GM12878 (cell line): ENCODE measurements at regions not wholly inside any gene's neighbourhood (a gene's known extent, or its start where the extent isn't known, plus 50 kb on each side); places are given as distances from the start of the nearest gene placed in this dataset.

Experiments used
- BRCA1 ChIP-seq: IDR thresholded peaks from 2 replicates; pipeline ENCODE4 v1.6.1; 2011; ENCODE audit warnings: low read depth, low read length, improper control_type of control experiment
- DPF2 ChIP-seq: fragments of 450-650 bp; IDR thresholded peaks from 2 replicates; pipeline ENCODE4 v1.6.1; 2017; ENCODE audit warnings: mild to moderate bottlenecking
- EP300 ChIP-seq, 2 experiments: fragments of 150-350 bp in 1 of 2; IDR thresholded peaks; 2 replicates each; pipeline ENCODE4 v1.6.1; 2011 to 2012; ENCODE audit warnings: low read depth in 2 of 2, low read length in 2 of 2, borderline replicate concordance in 1 of 2, improper control_type of control experiment in 1 of 2, inconsistent platforms in 1 of 2; ENCODE audit not compliant: control insufficient read depth in 1 of 2
- ESRRA ChIP-seq: IDR thresholded peaks from 2 replicates; pipeline ENCODE4 v1.6.1; 2012; ENCODE audit warnings: mild to moderate bottlenecking, low read length, improper control_type of control experiment
- EZH2 ChIP-seq: IDR thresholded peaks from 2 replicates; pipeline ENCODE4 v1.6.1; 2012; ENCODE audit warnings: low read depth, mild to moderate bottlenecking, control low read depth, inconsistent platforms, low read length, borderline replicate concordance; ENCODE audit not compliant: control insufficient read depth
- HDAC6 ChIP-seq: fragments of 200-600 bp; sonication (generic); IDR thresholded peaks from one replicate; pipeline ENCODE4 v1.8.0; 2017; ENCODE audit warnings: antibody characterized with exemption; ENCODE audit not compliant: unreplicated experiment
- POLR2AphosphoS5 ChIP-seq: IDR thresholded peaks from 2 replicates; pipeline ENCODE4 v1.6.1; 2011; ENCODE audit warnings: mild to moderate bottlenecking, low read length, inconsistent platforms
- SP1 ChIP-seq: IDR thresholded peaks from one replicate; pipeline ENCODE4 v1.6.1; 2011; ENCODE audit warnings: low read depth, low read length
- TCF12 ChIP-seq: IDR thresholded peaks from 2 replicates; pipeline ENCODE4 v1.6.1; 2011; ENCODE audit warnings: low read depth, mild to moderate bottlenecking, low read length
- ZBTB33 ChIP-seq: fragments of 450-650 bp; IDR thresholded peaks from 2 replicates; pipeline ENCODE4 v1.6.1; 2017; ENCODE audit warnings: mild to moderate bottlenecking
- TF ChIP-seq, protein P1 (sequence below): IDR thresholded peaks from 2 replicates; pipeline ENCODE4 v1.6.1; 2012; ENCODE audit warnings: mild to moderate bottlenecking, low read depth, low read length
- TF ChIP-seq, protein P2 (sequence below), 3 experiments: IDR thresholded peaks in 2 of 3; conservative IDR thresholded peaks in 1 of 3; 2 replicates each; pipeline ENCODE4 v1.5.1; 2011; ENCODE audit warnings: low read depth in 3 of 3, low read length in 3 of 3, mild to moderate bottlenecking in 3 of 3, control low read depth in 2 of 3, moderate library complexity in 2 of 3, inconsistent platforms in 1 of 3, mixed read lengths in 1 of 3; ENCODE audit not compliant: control insufficient read depth in 2 of 3, insufficient read depth in 1 of 3; ENCODE audit errors: extremely low read depth in 1 of 3
- TF ChIP-seq, protein P3 (sequence below): IDR thresholded peaks from 2 replicates; pipeline ENCODE4 v1.6.1; 2012; ENCODE audit warnings: low read length, inconsistent platforms

DNA sequence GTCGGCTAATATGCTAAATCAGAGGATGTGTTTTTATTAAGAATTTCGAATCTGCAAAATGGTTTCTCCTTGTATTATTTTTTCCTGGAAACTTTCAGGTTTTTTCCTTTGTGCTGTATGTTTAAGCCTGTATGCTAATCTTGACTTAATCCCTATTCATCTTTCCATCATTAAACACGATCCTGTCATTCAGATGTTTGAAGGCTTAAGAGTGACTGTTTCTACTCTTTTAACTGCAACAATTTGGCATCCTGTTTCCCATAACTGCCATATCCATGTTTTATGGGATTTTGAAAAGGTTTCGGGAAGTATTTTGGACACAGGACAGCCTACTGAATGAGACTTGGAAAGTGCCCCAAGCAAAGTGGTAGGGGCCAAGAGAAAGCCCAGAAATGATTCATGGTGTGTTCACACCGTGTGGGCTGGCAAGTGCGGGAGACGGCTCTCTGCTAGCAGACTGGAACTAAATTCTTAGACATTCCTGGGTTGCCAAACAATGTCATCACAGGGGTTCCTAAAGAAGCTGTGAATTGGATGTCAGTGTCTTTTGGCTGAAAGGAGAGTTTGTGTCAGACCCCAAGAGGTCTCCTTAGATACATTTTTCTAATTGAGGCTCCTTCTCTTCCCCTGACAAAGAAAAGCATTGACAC lies 125.4 kb upstream of the ADAMTS16 start:
- TF ChIP-seq ESRRA (no peak), EP300 (IDR thresholded peaks at IDR 0.05; ENCODE audit: borderline replicate concordance in 1 of 2, control insufficient read depth in 1 of 2, low read depth in 2 of 2, low read length in 2 of 2) (no peak), ZBTB33 (no peak), POLR2AphosphoS5 (no peak), BRCA1 (no peak), EZH2 (no peak), SP1 (no peak), TCF12 (no peak), HDAC6 (no peak), DPF2 (no peak)
- TF ChIP-seq, protein P1, sequence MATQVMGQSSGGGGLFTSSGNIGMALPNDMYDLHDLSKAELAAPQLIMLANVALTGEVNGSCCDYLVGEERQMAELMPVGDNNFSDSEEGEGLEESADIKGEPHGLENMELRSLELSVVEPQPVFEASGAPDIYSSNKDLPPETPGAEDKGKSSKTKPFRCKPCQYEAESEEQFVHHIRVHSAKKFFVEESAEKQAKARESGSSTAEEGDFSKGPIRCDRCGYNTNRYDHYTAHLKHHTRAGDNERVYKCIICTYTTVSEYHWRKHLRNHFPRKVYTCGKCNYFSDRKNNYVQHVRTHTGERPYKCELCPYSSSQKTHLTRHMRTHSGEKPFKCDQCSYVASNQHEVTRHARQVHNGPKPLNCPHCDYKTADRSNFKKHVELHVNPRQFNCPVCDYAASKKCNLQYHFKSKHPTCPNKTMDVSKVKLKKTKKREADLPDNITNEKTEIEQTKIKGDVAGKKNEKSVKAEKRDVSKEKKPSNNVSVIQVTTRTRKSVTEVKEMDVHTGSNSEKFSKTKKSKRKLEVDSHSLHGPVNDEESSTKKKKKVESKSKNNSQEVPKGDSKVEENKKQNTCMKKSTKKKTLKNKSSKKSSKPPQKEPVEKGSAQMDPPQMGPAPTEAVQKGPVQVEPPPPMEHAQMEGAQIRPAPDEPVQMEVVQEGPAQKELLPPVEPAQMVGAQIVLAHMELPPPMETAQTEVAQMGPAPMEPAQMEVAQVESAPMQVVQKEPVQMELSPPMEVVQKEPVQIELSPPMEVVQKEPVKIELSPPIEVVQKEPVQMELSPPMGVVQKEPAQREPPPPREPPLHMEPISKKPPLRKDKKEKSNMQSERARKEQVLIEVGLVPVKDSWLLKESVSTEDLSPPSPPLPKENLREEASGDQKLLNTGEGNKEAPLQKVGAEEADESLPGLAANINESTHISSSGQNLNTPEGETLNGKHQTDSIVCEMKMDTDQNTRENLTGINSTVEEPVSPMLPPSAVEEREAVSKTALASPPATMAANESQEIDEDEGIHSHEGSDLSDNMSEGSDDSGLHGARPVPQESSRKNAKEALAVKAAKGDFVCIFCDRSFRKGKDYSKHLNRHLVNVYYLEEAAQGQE, result no peak
- TF ChIP-seq, protein P2, sequence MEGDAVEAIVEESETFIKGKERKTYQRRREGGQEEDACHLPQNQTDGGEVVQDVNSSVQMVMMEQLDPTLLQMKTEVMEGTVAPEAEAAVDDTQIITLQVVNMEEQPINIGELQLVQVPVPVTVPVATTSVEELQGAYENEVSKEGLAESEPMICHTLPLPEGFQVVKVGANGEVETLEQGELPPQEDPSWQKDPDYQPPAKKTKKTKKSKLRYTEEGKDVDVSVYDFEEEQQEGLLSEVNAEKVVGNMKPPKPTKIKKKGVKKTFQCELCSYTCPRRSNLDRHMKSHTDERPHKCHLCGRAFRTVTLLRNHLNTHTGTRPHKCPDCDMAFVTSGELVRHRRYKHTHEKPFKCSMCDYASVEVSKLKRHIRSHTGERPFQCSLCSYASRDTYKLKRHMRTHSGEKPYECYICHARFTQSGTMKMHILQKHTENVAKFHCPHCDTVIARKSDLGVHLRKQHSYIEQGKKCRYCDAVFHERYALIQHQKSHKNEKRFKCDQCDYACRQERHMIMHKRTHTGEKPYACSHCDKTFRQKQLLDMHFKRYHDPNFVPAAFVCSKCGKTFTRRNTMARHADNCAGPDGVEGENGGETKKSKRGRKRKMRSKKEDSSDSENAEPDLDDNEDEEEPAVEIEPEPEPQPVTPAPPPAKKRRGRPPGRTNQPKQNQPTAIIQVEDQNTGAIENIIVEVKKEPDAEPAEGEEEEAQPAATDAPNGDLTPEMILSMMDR (IDR thresholded peaks at IDR 0.05 in 2 of 3, conservative IDR thresholded peaks at IDR 0.05 in 1 of 3; ENCODE audit: control insufficient read depth in 2 of 3, extremely low read depth in 1 of 3, insufficient read depth in 1 of 3, low read depth in 3 of 3, low read length in 3 of 3), result no peak
- TF ChIP-seq, protein P3, sequence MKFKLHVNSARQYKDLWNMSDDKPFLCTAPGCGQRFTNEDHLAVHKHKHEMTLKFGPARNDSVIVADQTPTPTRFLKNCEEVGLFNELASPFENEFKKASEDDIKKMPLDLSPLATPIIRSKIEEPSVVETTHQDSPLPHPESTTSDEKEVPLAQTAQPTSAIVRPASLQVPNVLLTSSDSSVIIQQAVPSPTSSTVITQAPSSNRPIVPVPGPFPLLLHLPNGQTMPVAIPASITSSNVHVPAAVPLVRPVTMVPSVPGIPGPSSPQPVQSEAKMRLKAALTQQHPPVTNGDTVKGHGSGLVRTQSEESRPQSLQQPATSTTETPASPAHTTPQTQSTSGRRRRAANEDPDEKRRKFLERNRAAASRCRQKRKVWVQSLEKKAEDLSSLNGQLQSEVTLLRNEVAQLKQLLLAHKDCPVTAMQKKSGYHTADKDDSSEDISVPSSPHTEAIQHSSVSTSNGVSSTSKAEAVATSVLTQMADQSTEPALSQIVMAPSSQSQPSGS, result no peak
